Activated naive CD8-positive, alpha-beta T cell (primary cell): ENCODE measurements at regions not wholly inside any gene's neighbourhood (a gene's known extent, or its start where the extent isn't known, plus 50 kb on each side); places are given as distances from the start of the nearest gene placed in this dataset.

Source experiments
- H3K27ac Mint-ChIP-seq: one replicate; pipeline ENCODE4 v1.8.0; 2021; ENCODE audit warnings: mixed read lengths
- H3K27me3 Mint-ChIP-seq: one replicate; pipeline ENCODE4 v1.8.0; 2021; ENCODE audit warnings: mixed read lengths
- H3K36me3 Mint-ChIP-seq: one replicate; pipeline ENCODE4 v1.8.0; 2021; ENCODE audit warnings: mixed read lengths
- H3K4me1 Mint-ChIP-seq: one replicate; pipeline ENCODE4 v1.8.0; 2021; ENCODE audit warnings: low read depth, mixed read lengths
- H3K4me3 Mint-ChIP-seq: one replicate; pipeline ENCODE4 v1.8.0; 2021; ENCODE audit warnings: mild to moderate bottlenecking, mixed read lengths
- H3K9me3 Mint-ChIP-seq: one replicate; pipeline ENCODE4 v1.8.0; 2021; ENCODE audit warnings: low read depth, mixed read lengths

DNA sequence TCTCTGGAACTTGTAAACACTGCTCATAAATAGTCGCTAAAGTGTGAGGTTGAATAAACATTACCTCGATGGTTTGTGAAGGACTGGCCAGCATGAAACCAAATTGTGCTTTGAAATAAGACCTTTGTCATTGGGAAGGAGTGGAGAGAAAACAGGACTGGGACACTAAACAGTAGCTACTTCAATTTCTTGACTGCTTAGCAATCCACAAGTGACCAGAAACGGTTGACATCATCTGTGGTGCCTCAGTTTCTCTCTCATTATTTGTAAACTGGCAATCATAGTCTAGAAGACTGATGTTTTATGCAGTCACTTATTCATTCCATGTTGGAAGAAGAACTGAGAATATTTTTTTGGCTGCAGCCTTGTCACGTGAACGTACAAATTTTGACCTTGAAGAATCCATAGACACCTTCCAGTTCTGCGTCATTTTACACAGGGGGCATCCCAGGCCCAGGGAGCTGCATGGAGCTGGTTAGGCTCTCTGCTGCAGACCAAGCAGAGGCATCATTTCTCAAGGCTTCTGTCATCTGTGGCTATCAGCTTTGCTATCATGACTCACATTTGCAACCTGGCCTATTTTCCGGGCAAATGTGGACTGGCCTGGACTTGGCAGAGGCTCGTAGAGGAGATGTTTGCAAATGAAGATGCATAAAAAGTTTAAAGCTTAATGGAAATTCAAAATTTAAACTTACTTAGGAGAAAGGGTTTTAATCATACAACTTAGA, 391.8 kb downstream of the FGF9 start:
- Mint-ChIP-seq H3K27me3 (no peaks in the 10 kb centered on the region), H3K4me3 (peak overlapping the region; percentile 55), H3K36me3 (peaks cover 9% of the 10 kb centered on the region), H3K4me1 (peaks cover 85% of the 10 kb centered on the region), H3K27ac (peak overlapping the region; percentile 89), H3K9me3 (peaks cover 7% of the 10 kb centered on the region)

DNA sequence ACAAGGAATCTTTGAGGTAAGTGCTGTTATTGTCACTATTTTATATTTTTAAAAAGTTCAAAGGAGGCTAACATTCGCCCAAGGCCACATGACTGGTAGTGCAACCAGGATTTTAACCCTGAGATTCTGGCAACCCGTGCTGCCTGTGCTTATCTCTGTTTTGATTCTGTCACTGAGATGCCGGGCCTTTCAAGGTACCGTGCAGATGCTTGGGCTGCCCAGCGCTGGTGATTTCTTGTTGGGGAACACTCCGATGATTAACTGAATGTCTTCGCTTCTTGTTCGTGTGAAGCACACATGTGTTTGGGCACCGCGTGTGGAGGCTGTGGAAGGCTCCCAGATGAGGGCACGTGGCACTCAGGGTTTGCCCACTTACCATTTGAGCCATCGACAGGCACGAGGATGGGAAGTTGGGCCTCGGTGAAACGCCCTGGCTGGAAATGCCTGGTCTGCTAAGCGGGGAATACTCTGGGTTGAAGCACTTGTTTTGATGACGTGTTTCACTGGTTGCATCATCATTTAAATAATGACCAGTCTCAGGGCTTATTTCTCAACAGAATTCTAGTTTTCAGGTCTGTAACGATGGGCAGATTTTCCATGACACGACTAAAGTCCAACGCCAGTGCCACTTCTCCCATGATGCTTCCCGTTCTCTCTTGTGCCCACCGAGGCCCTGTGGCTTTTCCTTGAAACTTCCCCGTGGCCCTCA, 392.7 kb downstream of the FGF9 start:
- Mint-ChIP-seq H3K27me3 (no peaks in the 10 kb centered on the region), H3K4me1 (peaks cover 90% of the 10 kb centered on the region), H3K9me3 (peaks cover 7% of the 10 kb centered on the region), H3K27ac (peak overlapping the region; percentile 89), H3K36me3 (peaks cover 12% of the 10 kb centered on the region), H3K4me3 (peak overlapping the region; percentile 43)

DNA sequence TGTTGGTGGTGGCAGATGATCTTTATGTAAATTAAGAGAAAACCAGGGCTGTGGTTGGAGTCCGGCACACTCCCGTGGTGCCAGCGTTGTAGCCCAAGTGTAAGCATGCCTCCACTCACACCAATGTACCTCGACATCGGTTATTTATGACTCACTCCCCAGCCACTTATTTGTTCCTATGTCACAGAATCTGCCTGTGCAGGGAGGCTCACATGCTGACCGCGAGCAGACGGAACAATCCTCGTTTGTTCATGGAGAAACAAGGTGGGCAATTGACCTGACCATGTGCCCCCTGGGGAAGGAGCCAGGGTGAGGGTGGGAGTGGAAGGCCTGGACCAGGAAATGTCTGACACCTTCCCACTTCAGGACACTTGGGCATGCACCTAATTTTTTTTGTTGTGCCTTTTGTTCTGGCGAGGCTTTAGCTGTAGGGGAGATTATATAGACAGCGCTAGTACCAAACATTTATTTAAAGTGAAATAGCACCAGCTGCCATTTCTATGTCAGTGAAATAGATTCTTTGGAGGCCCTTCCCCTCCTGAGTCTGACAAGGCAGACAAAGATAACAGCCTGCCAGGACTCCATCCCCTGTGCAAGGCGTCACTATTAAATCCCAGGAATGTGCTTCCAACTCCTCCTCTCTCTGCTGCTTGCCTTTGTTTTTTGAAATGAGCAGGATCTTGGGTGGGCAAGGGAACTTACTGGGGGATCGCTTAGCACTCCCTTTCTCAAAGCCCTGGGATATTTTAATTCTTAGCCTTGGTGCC, 394.2 kb downstream of the FGF9 start:
- Mint-ChIP-seq H3K36me3 (peaks cover 12% of the 10 kb centered on the region), H3K4me1 (peaks cover 76% of the 10 kb centered on the region), H3K27ac (peak overlapping the region; percentile 84)

DNA sequence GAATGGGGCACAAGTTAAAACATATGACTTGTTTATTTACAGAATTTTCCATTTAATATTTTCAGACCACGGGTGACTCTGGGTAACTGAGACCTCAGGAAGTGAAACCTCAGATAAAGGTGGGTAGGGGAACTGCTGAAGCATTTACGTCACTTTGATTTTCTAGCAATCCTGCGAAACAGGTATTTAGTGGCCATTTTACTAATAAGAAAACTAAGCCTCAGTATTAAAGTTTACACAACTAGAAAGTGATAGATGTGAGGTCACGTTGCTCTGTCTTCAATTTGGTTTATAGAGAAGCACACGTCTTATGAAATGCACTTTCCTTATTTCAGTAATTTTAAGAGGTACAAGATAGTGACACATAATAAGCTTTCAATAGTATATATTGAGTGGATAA, 402.8 kb downstream of the FGF9 start:
- peak overlapping the region; percentile 65 for H3K27ac Mint-ChIP-seq
- no peaks in the 10 kb centered on the region for H3K27me3 Mint-ChIP-seq
- H3K36me3 Mint-ChIP-seq = peaks cover under 1% of the 10 kb centered on the region
- H3K4me3 Mint-ChIP-seq = peak overlapping the region; percentile 35
- H3K9me3 Mint-ChIP-seq = no peaks in the 10 kb centered on the region
- H3K4me1 Mint-ChIP-seq = peaks cover 54% of the 10 kb centered on the region

More for the DNA sequence above, 394.2 kb downstream of the FGF9 start:
- Mint-ChIP-seq H3K9me3 (peaks cover 7% of the 10 kb centered on the region), H3K4me3 (peak overlapping the region; percentile 24), H3K27me3 (no peaks in the 10 kb centered on the region)

DNA sequence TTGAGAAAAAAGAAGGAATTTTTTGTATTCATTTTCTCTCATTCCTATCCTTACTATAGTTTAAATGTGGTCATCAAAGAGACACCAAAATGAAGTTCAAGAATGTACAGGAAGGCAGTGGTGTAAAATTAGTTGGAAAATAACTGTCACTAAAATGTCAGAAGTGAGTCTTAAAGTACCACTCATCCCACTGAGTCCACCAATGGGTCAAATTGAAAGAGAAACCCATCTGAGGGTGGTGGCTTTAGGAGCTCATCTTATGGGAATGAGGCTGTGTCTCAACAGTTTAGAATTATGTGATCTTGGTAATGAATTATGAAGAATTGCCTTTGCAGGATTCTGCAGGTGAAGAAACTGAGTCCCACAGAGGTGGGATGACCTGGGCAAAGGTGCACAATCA, 403.5 kb downstream of the FGF9 start:
- Mint-ChIP-seq H3K36me3 (peaks cover 3% of the 10 kb centered on the region), H3K4me1 (peaks cover 55% of the 10 kb centered on the region), H3K9me3 (no peaks in the 10 kb centered on the region), H3K27me3 (no peaks in the 10 kb centered on the region), H3K27ac (peak overlapping the region; percentile 65), H3K4me3 (peak overlapping the region; percentile 35)

DNA sequence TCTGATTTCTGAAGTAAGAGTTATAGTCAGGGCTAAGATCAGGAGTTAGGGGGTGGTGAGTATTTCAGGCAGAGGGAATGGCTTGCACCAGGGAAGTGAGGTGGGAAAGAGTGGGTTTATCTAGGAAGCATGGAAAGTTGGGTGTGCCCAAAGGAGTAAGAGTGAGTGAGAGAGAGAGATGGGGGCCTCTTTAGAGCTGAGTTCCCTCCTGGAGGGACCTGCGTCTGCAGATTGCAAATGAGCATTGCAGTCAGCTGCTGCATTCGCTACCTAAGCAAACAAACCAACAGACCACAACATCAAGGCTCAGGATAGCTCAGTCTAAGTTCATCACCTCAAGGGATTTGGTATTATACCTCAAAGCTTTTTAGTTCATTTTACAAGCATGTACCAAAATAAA, 405.8 kb downstream of the FGF9 start:
- H3K4me1 Mint-ChIP-seq = peaks cover 57% of the 10 kb centered on the region
- peak overlapping the region; percentile 90 for H3K27ac Mint-ChIP-seq
- no peaks in the 10 kb centered on the region for H3K27me3 Mint-ChIP-seq
- no peaks in the 10 kb centered on the region for H3K9me3 Mint-ChIP-seq
- H3K36me3 Mint-ChIP-seq = peaks cover 3% of the 10 kb centered on the region
- H3K4me3 Mint-ChIP-seq = peak overlapping the region; percentile 62

DNA sequence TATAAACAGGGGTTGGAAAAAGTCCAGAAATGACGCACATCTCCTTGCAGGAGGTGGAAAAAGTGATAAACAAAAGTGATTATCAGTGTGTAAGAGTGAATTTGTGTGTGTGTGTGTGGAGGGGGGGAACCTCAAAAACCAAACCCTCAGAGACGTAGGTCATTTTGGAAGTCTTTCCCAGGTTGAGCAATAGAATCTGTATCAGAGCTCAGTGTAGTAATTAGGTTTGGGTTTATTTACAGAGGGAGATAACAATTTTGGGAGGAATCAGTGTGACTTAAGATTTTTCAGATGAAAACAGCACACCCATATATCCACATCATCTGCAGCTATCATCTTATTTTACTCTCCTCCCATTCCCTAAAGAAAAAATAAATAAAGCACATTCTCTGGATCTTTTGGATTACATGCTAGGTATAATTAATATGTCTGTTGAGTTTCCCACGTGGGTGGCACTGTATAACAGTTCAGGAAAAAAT, 406.4 kb downstream of the FGF9 start:
- Mint-ChIP-seq H3K4me3 (peak overlapping the region; percentile 24), H3K4me1 (peaks cover 62% of the 10 kb centered on the region)

DNA sequence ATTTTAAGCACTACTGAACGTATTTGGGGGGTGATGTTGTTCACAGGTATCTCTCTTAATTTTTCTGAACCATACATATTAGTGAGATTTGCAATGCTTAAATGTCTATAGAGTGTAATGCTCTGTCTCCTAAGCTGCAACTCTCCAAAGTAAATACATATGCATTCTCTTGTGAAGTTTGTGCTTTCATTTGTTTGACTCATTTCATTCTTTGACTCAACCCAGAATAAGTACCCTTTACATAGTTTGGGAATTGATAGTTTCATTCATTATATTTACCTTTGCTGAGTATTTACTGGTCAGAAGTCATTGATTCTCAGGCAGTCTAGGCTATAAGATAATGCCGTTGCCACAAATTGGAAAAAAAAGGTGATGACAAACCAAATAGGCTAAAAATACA, 406.9 kb downstream of the FGF9 start:
- Mint-ChIP-seq H3K4me3 (peak overlapping the region; percentile 24), H3K27ac (peak overlapping the region; percentile 90)

More for the DNA sequence above, 406.4 kb downstream of the FGF9 start:
- no peaks in the 10 kb centered on the region for H3K9me3 Mint-ChIP-seq
- H3K27ac Mint-ChIP-seq = peak overlapping the region; percentile 90
- no peaks in the 10 kb centered on the region for H3K27me3 Mint-ChIP-seq
- H3K36me3 Mint-ChIP-seq = peaks cover 3% of the 10 kb centered on the region

DNA sequence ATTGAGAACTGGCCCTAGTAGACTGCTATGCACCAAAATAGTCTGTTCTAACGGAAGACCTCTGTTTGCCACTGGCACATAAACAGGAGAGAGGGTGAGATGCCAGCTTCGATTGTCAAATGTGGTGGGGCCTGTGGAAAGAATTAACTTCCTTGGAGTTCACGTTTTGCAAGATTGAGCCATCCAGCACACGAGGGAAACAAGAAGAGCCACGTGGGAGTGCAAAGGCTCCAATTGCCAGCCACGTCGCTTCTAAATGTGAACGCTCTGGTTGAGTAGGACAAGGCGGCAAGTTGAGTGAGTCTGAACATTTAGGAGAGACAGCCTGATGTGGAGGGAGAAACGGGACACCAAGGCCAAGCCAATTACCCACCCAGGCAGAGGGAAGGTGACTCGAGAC, 409.1 kb downstream of the FGF9 start:
- Mint-ChIP-seq H3K4me3 (no peak overlapping the region), H3K36me3 (peaks cover 3% of the 10 kb centered on the region), H3K27ac (no peak overlapping the region), H3K27me3 (no peaks in the 10 kb centered on the region), H3K4me1 (peaks cover 56% of the 10 kb centered on the region), H3K9me3 (no peaks in the 10 kb centered on the region)

More for the DNA sequence above, 406.9 kb downstream of the FGF9 start:
- no peaks in the 10 kb centered on the region for H3K9me3 Mint-ChIP-seq
- H3K4me1 Mint-ChIP-seq = peaks cover 65% of the 10 kb centered on the region
- H3K36me3 Mint-ChIP-seq = peaks cover 3% of the 10 kb centered on the region
- no peaks in the 10 kb centered on the region for H3K27me3 Mint-ChIP-seq

DNA sequence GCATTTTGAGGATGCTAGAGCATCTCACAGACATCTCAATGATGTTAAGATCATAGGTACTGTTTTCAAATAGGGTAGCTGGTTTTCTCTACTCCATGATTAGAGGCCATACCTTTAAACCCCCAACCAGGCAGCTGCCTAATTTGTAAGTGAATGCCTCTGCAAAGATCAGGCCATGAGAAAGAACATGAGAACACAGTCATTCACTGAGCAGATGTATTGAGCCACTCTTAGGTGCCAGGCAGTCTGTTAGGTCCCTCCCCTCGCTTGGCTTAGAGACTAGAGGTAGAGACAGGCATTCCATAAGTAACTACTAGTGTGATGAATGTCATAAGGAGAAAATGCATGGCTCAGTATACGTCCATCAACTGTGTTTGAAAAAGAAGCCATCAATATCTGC, 410.0 kb downstream of the FGF9 start:
- Mint-ChIP-seq H3K9me3 (no peaks in the 10 kb centered on the region), H3K36me3 (peaks cover 3% of the 10 kb centered on the region), H3K27ac (no peak overlapping the region), H3K27me3 (no peaks in the 10 kb centered on the region), H3K4me3 (no peak overlapping the region), H3K4me1 (peaks cover 50% of the 10 kb centered on the region)

DNA sequence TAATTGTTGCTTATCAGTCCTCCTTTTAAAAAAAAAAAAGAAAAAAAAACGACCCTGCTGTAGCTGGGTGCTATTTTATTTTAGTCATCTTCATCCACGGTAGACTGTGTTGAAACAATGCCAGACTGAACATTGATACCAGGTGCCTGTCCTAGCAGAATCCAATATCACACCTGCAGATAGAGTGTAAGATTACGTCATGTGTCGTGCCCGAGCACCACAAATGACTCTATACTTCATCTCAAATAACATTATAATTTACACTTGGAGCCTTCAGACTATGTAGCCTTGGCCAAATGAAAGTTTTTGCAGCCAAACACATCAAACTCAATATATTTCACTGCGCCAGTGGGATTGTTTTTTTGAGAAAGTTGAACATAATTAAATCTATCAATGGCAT, 410.6 kb downstream of the FGF9 start:
- Mint-ChIP-seq H3K4me1 (peaks cover 44% of the 10 kb centered on the region), H3K9me3 (no peaks in the 10 kb centered on the region), H3K36me3 (peaks cover 3% of the 10 kb centered on the region), H3K27me3 (no peaks in the 10 kb centered on the region), H3K4me3 (no peak overlapping the region), H3K27ac (no peak overlapping the region)

DNA sequence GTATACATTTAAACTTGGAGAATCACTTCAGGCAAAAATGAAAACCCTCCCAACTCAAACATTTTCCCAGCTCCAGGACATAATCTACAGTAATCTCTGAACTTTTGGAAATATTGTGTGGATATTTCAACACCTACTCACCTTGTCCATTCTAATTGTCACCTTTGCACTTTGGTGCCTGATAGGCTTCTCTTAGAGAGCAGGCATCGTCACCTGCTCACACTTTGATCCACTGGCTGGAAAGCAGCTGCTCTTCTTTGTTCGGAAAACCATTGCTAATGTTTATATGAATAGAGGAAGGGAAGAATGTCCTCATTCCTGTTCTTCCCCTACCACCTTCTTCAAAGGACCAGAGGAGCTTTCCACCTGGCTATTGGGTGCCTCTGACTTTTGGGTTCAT, 411.2 kb downstream of the FGF9 start:
- Mint-ChIP-seq H3K4me1 (peaks cover 38% of the 10 kb centered on the region), H3K4me3 (no peak overlapping the region), H3K36me3 (peaks cover 3% of the 10 kb centered on the region), H3K9me3 (no peaks in the 10 kb centered on the region), H3K27ac (no peak overlapping the region), H3K27me3 (no peaks in the 10 kb centered on the region)

DNA sequence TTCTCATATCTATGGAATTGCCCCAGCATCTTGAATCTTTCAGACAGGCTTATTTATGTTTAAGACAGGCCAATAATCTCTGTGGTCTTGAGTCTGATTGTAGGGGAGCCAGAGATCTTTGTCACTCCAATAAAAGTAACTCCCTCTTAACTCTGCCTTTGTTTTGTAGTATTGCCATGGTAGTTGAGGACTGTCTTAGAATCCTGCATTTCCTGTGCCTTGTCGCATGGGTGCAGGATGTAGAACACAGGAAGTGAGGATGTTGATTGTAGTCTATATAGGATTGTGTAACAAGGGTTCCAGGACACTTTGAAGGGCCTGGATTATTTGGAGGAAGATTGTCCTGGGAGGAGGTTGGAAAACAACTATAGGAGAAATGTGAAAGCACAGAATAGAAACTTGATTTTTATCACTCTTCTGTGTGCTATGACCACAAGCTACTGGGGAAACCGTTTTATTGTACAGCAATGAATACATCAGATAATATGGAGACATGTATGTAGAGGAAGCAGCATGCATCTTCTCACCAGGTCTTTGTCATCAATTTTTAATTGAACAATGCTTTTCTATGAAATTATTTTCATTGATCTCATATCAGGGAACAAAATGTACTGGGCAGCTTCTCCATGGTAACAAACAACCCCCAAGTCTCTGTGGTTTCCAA, 411.7 kb downstream of the FGF9 start:
- Mint-ChIP-seq H3K4me1 (peaks cover 33% of the 10 kb centered on the region), H3K4me3 (no peak overlapping the region), H3K27me3 (no peaks in the 10 kb centered on the region), H3K9me3 (no peaks in the 10 kb centered on the region), H3K27ac (peak overlapping the region; percentile 29), H3K36me3 (peaks cover 3% of the 10 kb centered on the region)

DNA sequence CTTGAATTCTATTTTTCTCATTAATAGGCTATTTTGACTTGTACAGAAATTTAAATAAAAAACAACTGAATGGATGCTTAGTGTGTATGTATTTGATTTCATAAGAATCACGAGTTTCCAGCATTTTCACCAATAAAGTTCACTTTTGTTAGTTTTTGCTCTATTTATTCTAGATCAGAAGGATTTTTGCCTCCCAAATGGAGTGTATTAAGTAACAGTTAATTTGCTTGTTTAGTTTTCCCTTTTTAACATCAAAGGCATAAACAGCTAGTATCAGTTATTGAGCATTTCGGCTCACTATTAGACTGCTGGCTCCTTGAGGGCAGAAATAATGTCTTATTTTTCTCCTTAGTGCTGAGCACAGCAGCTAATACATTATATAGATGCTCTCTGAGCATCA, 414.1 kb downstream of the FGF9 start:
- no peaks in the 10 kb centered on the region for H3K27me3 Mint-ChIP-seq
- peaks cover 22% of the 10 kb centered on the region for H3K4me1 Mint-ChIP-seq
- H3K9me3 Mint-ChIP-seq = no peaks in the 10 kb centered on the region
- H3K27ac Mint-ChIP-seq = no peak overlapping the region
- no peak overlapping the region for H3K4me3 Mint-ChIP-seq
- H3K36me3 Mint-ChIP-seq = peaks cover 4% of the 10 kb centered on the region
